ENCODE measurements at regions not wholly inside any gene's neighbourhood (a gene's known extent, or its start where the extent isn't known, plus 50 kb on each side); places are given as distances from the start of the nearest gene placed in this dataset.
"Not testable (repeated sequence)": the region's sequence is repeated elsewhere in the genome, so short reads cannot be mapped to it uniquely, and the experiment has no call there.

DNA sequence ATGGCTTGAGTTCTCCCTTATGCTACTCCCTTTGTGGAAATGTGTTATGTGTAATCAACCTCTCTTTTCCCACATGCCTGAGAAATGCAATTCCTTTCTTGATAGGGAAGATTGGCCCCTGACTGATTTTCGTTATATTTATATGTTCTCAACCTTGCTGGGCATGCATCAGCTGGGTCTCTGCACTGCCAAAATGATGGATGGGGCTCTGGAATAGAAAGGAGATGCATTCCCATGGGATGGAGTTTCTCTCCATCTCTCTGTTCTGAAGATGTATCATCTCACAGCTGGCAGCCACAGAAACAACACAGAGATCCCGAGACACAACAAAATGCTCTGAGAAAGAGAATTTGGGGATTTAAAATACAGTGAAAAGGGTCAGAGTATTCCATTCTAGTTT, 327.7 kb upstream of the LMCD1 start:
- Histone ChIP-seq H3K36me3 (ENCODE audit: insufficient read depth) (no peaks in the 10 kb centered on the region), H3K4me2 (no peak overlapping the region), H2AFZ (ENCODE audit: low read depth) (no peak overlapping the region), H3K79me2 (ENCODE audit: insufficient read depth, low read depth) (no peaks in the 10 kb centered on the region), H3K4me3 (IDR thresholded peaks at IDR 0.05; ENCODE audit: insufficient read depth, low read depth, low read length) (no peak overlapping the region), H3K9ac (no peak overlapping the region), H4K20me1 (ENCODE audit: insufficient read depth) (no peaks in the 10 kb centered on the region), H3K27me3 (ENCODE audit: insufficient read depth, low read depth) (no peaks in the 10 kb centered on the region), H3K4me1 (ENCODE audit: low read depth, poor library complexity, severe bottlenecking) (no peaks in the 10 kb centered on the region), H3K27ac (no peak overlapping the region)
- TF ChIP-seq, protein P1, sequence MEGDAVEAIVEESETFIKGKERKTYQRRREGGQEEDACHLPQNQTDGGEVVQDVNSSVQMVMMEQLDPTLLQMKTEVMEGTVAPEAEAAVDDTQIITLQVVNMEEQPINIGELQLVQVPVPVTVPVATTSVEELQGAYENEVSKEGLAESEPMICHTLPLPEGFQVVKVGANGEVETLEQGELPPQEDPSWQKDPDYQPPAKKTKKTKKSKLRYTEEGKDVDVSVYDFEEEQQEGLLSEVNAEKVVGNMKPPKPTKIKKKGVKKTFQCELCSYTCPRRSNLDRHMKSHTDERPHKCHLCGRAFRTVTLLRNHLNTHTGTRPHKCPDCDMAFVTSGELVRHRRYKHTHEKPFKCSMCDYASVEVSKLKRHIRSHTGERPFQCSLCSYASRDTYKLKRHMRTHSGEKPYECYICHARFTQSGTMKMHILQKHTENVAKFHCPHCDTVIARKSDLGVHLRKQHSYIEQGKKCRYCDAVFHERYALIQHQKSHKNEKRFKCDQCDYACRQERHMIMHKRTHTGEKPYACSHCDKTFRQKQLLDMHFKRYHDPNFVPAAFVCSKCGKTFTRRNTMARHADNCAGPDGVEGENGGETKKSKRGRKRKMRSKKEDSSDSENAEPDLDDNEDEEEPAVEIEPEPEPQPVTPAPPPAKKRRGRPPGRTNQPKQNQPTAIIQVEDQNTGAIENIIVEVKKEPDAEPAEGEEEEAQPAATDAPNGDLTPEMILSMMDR (conservative IDR thresholded peaks at IDR 0.05; ENCODE audit: low read depth, low read length), result no peak

DNA sequence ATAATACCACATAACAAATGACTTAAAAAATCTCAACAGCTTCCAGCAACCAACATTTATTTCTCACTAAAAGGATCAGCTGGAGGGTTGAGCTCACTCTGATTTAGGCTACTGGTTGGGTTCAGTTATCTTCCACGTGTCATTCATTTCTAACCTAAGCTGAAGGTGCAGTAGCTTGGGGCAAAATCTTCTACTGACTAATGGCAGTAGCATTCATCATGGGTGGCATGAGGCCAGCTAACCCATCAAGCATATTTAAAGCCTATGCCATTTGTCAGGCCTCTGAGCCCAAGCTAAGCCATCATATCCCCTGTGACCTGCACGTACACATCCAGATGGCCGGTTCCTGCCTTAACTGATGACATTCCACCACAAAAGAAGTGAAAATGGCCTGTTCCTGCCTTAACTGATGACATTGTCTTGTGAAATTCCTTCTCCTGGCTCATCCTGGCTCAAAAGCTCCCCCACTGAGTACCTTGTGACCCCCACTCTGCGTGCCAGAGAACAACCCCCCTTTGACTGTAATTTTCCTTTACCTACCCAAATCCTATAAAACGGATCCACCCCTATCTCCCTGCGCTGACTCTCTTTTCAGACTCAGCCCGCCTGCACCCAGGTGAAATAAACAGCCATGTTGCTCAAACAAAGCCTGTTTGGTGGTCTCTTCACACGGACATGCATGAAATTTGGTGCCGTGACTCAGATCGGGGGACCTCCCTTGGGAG, 324.7 kb upstream of the LMCD1 start:
- not testable (repeated sequence) for H4K20me1 ChIP-seq (ENCODE audit: insufficient read depth); H3K4me2 ChIP-seq; H2AFZ ChIP-seq (ENCODE audit: low read depth); H3K36me3 ChIP-seq (ENCODE audit: insufficient read depth); H3K27ac ChIP-seq; H3K4me3 ChIP-seq (IDR thresholded peaks at IDR 0.05; ENCODE audit: insufficient read depth, low read depth, low read length); H3K4me1 ChIP-seq (ENCODE audit: low read depth, poor library complexity, severe bottlenecking); H3K79me2 ChIP-seq (ENCODE audit: insufficient read depth, low read depth); H3K27me3 ChIP-seq (ENCODE audit: insufficient read depth, low read depth); H3K9ac ChIP-seq

DNA sequence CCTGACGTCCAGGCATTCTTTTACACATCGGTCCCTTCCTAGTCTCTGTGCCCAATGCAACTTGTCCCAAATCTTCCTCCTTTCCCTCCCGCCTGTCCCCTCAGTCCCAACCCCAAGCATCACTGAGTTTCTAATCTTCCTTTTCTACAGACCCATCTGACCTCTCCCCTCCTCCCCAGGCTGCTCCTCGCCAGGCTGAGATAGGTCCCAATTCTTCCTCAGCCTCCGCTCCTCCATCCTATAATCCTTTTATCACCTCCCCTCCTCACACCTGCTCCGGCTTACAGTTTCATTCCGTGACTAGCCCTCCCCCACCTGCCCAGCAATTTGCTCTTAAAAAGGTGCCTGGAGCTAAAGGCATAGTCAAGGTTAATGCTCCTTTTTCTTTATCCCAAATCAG, 323.1 kb upstream of the LMCD1 start:
- not testable (repeated sequence) for H2AFZ ChIP-seq (ENCODE audit: low read depth); H3K27ac ChIP-seq; H3K36me3 ChIP-seq (ENCODE audit: insufficient read depth); H3K4me1 ChIP-seq (ENCODE audit: low read depth, poor library complexity, severe bottlenecking); H3K4me2 ChIP-seq; H3K27me3 ChIP-seq (ENCODE audit: insufficient read depth, low read depth); H3K4me3 ChIP-seq (IDR thresholded peaks at IDR 0.05; ENCODE audit: insufficient read depth, low read depth, low read length); H3K79me2 ChIP-seq (ENCODE audit: insufficient read depth, low read depth); H4K20me1 ChIP-seq (ENCODE audit: insufficient read depth); H3K9ac ChIP-seq

DNA sequence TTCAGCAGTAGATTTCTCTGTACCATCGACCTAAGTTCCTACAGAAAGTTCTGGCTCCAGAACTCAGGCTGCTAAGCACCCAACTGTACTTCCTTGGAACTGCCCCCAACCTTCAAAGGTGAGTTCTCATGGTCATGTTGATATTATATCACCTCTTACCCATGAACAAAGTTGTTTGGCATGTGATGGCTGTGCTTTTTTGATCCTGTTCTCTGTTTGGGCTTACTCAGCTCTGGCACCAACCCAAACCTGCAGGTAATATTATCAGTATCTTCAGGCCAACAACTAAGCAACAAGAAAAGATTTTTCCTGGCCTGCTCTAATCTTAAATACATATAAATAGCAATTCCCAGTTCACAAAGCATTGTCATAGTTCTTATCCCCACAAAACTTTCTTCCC, 318.7 kb upstream of the LMCD1 start:
- Histone ChIP-seq H3K27me3 (ENCODE audit: insufficient read depth, low read depth) (no peaks in the 10 kb centered on the region), H3K27ac (no peak overlapping the region), H4K20me1 (ENCODE audit: insufficient read depth) (no peaks in the 10 kb centered on the region), H3K4me3 (IDR thresholded peaks at IDR 0.05; ENCODE audit: insufficient read depth, low read depth, low read length) (no peak overlapping the region), H3K4me1 (ENCODE audit: low read depth, poor library complexity, severe bottlenecking) (no peaks in the 10 kb centered on the region), H3K9ac (no peak overlapping the region), H3K79me2 (ENCODE audit: insufficient read depth, low read depth) (no peaks in the 10 kb centered on the region), H2AFZ (ENCODE audit: low read depth) (no peak overlapping the region), H3K4me2 (no peak overlapping the region), H3K36me3 (ENCODE audit: insufficient read depth) (no peaks in the 10 kb centered on the region)
- TF ChIP-seq, protein P1 (conservative IDR thresholded peaks at IDR 0.05; ENCODE audit: low read depth, low read length), result no peak

DNA sequence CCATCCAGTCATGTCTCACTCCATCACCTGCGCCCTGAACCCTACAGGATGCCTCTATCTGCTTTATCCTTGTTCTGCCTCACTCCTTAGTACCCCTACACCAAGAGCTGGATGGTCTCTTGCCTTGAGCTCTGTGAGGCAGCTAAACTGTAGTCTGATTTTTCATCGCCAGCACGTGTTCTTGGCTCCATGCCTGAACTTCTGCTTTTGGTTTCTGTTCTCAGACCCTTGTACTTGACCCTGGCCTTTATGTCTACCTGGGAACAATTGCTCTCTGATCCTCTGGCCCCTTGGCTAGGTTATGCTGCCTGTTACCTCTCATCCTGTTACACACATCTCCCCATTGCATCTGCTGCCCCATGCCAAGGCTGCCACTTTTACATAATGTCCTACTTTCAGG, 318.0 kb upstream of the LMCD1 start:
- H4K20me1 ChIP-seq (ENCODE audit: insufficient read depth), result no peaks in the 10 kb centered on the region
- no peaks in the 10 kb centered on the region for H3K27me3 ChIP-seq (ENCODE audit: insufficient read depth, low read depth)
- H3K79me2 ChIP-seq (ENCODE audit: insufficient read depth, low read depth), result no peaks in the 10 kb centered on the region
- H3K27ac ChIP-seq, result no peak overlapping the region
- H3K4me2 ChIP-seq, result no peak overlapping the region
- H3K36me3 ChIP-seq (ENCODE audit: insufficient read depth), result no peaks in the 10 kb centered on the region
- no peak overlapping the region for H2AFZ ChIP-seq (ENCODE audit: low read depth)
- H3K4me3 ChIP-seq (IDR thresholded peaks at IDR 0.05; ENCODE audit: insufficient read depth, low read depth, low read length), result no peak overlapping the region
- no peaks in the 10 kb centered on the region for H3K4me1 ChIP-seq (ENCODE audit: low read depth, poor library complexity, severe bottlenecking)
- TF ChIP-seq, protein P1 (conservative IDR thresholded peaks at IDR 0.05; ENCODE audit: low read depth, low read length), result no peak
- no peak overlapping the region for H3K9ac ChIP-seq

All from KMS-11 (cell line).